Epidermal melanocyte (primary cell): ENCODE measurements at regions not wholly inside any gene's neighbourhood (a gene's known extent, or its start where the extent isn't known, plus 50 kb on each side); places are given as distances from the start of the nearest gene placed in this dataset.
"Not testable (repeated sequence)": the region's sequence is repeated elsewhere in the genome, so short reads cannot be mapped to it uniquely, and the experiment has no call there.

ENCODE experiments used
- DNase-seq: peaks from one replicate; pipeline ENCODE4 v3.0.0; 2011; ENCODE audit warnings: low spot score; ENCODE audit not compliant: insufficient read length

DNA sequence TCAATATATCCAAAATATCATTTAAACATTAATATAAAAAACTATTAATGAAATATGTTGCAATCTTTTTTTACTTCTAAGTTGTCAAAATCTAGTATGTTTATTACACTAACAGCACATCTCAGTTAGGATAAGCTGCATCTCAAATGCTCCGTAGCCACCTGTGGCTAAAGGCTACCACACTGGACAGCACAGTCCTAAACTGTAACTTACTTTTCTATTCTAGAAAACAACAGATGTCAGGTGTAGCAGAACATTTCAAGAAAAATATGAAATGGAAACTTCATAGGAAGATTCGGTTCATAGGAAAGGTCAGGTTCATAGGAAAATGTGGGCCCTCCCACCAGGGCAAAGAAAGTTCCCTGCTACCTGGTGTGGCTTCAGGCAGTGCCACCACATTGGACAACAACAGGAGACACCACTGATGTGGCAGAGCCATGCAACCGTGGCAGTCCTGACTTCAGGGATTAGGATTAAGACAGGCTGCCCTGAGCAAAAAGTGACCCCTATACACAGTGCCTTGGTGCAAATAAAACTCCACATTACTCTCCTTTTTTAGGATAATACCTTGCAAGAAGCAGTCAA, 197.8 kb upstream of the NR4A3 start:
- no peak for DNase-seq

DNA sequence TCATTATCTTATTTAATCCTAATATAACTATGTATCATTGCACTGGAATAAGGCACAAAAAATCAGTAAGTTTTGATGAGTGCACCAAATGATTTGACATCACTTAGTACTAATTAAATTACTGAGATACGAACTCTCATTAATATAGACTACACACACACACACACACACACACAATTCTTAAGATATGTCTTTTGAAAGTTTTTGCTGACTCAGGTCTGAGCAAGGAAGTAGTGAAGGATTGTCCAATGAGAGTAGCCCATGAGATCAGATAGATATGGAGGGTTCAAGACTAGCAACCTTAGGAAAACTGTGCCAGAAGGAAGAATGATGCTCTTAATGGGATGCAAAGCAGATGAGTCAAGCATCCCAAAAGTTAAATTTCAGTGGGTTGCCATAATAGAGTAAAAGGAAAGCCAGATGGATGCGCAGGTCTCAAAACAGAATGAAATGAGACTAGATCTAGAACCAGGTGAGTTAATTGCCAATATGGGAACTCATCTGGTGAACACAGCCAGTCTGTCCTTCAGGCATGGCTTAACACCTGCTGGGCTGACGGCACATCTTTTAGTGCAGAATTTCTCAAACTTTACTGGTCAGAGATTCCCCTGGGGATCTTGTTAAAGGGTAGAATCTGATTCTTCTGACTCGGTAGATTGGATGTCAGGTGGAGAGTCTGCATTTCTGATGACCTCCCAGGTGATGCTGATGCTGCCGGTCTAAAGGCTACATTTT, 197.0 kb upstream of the NR4A3 start:
- no peak for DNase-seq

- no peak for DNase-seq
Observed at GRCh38 chr9:99626426-99626825, 195.3 kb upstream of the NR4A3 start.

DNA sequence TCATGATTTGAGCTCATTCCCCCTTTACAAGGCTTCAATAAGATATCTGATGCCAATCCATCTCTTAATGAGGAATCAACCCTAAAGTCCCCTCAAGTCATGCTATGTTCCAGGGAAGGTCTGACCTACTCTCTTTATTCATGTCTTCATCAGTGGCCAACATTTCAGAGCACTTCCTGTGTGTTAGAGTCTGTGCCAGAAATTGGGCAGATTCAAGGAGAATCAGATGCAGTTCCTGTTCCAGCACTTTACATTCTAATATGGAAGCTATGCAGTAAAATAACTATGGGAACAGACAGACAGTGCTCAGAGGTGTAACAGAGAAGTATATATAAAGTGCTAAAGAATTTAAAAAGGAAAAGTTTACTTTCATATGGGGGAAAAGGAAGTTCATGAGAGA, 193.4 kb upstream of the NR4A3 start:
- DNase-seq: no peak

DNA sequence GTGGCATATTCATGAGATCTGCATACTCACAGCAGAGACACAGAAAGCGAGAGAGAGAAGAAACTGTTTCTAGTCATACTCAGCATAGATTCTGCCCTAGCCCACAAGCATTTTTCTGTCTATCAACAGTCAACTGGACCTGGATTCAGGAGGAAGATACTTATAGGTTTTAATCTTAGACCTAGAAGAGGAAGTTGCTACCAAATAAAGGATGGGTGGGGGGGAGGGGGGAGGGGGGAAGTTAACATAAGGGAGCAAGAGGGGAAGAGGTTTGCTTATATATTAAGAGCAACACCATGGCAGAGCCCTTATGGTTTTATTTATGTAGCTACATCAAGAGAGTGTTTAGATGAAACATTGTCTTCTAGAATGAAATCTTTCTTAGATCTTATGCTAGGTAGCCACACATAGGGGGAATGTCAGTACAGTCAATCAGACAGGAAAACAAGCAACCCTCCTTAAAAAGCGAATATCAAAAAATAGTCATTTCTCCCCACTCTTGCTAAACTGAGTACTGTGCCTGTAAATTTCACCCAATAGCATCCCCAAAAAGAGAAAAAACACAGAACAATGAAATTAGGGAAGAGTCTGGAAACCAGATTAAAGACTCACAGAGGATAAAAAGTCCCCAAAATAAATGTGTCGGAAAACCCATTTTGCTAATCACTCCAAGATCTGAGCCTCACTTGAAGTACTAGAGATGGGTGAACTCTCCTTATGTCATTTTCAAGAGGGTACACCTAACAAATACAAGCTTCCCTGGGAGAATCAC, 192.7 kb upstream of the NR4A3 start:
- no peak for DNase-seq

DNA sequence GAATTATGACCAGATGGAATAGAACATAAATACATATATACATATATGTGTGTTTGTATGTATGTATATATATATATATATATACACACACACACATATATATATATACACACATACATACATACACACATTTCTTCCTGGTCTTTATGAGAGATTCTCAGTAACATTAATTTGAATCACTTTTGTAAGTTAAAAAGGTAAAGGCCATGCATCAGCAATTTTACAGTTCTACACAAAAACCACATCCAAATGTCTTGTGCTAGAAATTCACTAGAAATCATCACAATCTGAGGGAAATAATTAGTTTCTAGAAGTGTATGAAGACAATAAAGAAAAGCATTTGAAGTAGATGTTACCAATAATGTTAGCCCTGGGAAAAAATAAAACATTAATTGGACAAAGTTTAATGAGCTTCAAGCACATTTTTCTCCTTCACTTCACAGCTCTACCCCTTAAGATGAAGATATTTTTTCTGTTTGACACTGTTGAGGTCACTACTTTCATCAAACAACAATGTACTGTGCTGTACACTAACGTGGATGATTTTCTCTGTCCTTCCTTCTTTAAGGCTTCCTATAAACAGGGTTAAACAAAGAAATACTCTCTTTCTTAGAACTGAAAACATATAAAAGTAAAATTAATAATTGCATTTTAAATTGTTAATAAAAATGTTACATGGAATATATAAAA, 189.2 kb upstream of the NR4A3 start:
- DNase-seq: no peak

DNA sequence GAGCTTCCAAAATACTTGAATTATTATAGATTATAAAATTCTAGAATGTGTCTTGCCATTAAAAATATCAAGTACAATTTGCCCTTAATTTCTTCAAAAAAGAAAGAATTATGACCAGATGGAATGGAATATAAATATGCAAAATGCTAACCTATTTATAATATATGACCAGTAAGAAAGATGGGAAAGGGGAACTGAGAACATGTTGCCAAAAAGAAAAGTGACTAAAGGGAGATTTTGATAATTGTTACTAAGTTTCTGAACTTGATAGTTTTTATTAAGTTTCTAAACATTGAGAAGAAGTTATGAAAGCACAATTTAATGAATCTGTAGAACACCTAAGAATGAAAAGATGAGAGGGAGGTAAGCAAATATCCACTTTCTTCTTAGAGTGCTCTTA, 188.4 kb upstream of the NR4A3 start:
- no peak for DNase-seq

DNA sequence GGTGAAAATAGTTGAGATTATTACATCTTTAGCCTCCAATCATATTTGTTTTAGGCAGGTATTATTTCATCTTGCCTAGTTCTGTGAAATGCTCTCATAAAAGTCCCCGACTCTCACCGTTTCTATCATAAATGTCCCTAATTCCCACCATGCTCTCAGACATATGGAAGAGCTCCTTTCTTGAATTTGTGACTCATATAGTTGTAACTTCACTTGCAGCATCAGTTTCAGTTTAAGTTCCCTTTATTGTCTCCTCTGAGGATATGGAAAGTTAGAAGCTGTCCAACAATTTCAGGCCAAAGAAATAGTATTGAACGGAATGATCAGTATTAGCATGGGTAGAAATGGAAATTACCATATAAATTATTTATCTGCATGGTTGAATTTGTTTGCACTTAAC, 187.5 kb upstream of the NR4A3 start:
- no peak for DNase-seq

DNA sequence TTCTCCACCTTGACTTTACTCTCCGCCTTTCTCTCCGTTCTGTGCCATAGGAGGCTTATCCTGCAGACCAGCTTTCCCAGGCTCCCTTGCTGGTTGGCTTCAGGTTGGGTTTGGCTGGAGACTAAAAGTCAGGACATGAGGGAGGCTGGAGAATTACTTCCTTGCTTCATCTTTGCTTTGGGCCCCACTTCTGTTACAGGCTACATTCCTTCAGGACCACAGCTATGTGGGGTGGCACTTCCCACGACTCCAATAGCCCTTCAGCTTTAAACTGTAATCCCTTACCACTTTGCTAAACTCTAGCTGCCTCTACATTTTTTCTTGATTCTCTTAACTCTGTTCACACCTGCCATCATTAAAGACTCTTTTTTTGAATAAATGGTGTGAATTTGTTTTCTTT, 186.7 kb upstream of the NR4A3 start:
- DNase-seq: no peak

GRCh38 chr9:99637641-99638040, 184.0 kb upstream of the NR4A3 start:
- no peak for DNase-seq

DNA sequence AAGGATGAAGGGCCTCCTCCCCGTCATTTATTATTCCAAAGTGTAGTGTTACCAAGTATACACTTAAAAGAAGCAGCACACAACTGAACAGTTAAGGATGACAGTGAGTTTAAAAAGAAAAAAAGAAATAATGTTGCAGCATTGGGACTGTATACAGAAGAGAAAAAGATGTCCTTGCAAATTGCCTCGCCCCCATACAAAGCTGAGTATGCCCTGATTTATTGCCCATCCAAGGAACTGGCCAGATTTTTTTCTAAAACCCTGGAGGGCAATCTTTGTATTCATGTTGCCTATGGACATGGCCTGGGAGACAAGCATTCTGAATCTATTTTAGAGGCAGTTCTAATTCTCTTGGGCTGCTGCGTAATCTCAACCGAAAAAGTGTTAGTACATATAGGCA, 182.7 kb upstream of the NR4A3 start:
- no peak for DNase-seq

GRCh38 chr9:99647604-99648003, 174.1 kb upstream of the NR4A3 start:
- no peak for DNase-seq

- DNase-seq: no peak
Observed at GRCh38 chr9:99650187-99650874, 171.4 kb upstream of the NR4A3 start.

- DNase-seq: no peak
Observed at GRCh38 chr9:99660191-99660636, 161.5 kb upstream of the NR4A3 start.

DNA sequence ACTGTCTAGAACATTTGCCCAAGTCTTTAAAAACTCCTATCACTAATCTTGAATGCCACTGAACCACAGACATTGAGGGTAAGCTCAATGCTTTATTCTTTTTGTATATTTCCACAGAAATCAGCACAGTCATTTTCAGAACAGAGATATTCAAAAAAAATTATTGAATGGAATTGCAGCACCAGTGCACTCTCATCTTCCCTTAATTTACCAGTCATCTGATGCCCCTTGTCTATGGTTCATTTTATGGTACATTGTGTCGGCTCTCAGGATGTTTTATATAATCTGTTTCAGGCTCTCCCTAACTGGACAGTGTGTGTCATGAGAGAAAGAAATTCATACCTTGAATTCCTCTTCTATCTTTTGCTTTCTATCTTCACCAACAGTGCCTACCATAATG, 158.4 kb upstream of the NR4A3 start:
- no peak for DNase-seq

DNA sequence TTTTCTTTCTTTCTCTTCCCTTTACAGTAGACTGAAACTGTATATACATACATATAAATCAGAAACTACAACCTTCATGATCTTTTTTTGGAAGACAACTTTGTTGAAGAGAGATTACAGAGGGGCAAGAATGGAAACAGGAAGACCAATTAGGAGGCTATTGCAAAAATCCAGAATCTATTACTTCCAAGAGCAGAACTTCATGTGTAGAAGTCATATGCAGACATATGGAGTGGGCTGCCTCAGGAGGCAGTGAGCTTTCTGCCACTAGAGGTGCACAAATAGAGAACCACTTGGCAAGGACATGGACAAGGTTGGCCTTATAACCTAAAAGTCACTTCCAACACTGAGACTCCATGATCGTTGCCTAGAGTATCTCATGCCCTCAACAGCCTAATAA, 157.8 kb upstream of the NR4A3 start:
- no peak for DNase-seq

- DNase-seq: no peak
Observed at GRCh38 chr9:99666571-99666970, 155.1 kb upstream of the NR4A3 start.

- not testable (repeated sequence) for DNase-seq
Observed at GRCh38 chr9:99670886-99671285, 150.8 kb upstream of the NR4A3 start.

DNA sequence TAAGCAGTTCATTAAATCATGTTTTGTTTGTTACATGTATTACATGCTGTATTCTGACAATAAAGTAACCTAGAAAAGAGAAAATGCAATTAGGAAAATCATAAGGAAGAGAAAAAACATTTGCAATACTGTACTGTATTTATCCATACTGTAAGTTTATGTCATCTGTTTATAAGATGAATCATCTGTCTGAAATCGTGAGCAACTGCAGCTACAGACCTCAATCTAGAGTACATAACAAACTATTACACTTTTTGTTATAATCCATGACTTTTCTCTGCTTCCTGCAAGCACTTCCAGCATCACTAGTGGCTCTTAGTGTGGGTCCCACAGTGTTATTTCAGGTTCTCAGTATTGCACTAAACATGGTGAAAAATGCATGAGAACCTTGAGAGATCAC, 144.4 kb upstream of the NR4A3 start:
- no peak for DNase-seq

DNA sequence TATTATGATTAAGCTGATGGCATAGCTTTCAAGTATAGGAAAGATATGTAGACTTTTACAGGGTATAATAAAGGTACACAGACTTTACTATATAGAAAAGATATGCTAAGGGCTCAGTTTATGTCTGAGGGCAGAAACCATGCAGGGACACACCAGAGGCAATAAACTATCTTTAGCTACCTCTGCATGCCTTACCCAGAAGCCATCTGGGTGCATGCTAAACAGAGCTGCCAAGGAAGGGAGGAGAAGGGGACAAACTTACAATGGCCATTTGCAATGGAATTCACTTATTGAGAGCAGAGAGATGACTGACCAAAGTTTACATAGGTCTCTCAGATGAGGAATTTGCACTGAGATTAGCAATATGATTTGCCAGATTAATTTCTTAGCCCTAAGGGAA, 143.1 kb upstream of the NR4A3 start:
- no peak for DNase-seq

DNA sequence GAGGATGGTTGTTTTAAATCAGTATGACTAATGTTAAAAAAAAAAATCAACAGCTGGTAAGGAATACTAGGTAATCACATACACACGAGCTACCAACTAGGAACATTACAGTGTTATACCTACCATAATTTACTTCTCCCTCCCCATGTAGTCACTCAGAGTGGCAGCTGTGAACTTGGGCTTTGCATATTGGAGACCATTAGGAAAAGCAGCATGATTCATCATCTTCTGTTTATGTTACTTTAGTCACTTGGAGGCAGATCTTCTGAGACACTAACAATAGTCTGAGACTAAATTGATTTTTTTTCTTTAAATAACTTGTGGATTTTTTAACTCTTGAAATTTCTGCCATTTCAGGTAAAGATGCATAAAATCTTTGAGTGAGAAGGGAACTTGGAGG, 141.5 kb upstream of the NR4A3 start:
- DNase-seq: no peak
